Sigmoid colon (tissue), 4 donors: ENCODE measurements at regions not wholly inside any gene's neighbourhood (a gene's known extent, or its start where the extent isn't known, plus 50 kb on each side); places are given as distances from the start of the nearest gene placed in this dataset.

Experiments
- EP300 ChIP-seq, 4 donors: sonication (generic); formaldehyde crosslinking; IDR thresholded peaks; one replicate each; pipeline ENCODE4 v1.6.1; 2017; ENCODE audit warnings: antibody characterized with exemption in 4 of 4
- POLR2A ChIP-seq, 2 donors: fragments of 450-650 bp; IDR thresholded peaks; one replicate each; pipeline ENCODE4 v1.6.1; 2016; ENCODE audit warnings: antibody characterized with exemption in 2 of 2, mild to moderate bottlenecking in 2 of 2, moderate library complexity in 2 of 2
- TF ChIP-seq, protein P1 (sequence below), 4 experiments: fragments of 450-650 bp in 3 of 4; fragments of 200-600 bp in 1 of 4; IDR thresholded peaks; one replicate each; pipeline ENCODE4 v1.5.1; 2016 to 2019; ENCODE audit warnings: antibody characterized with exemption in 4 of 4, mild to moderate bottlenecking in 3 of 4, moderate library complexity in 2 of 4

DNA sequence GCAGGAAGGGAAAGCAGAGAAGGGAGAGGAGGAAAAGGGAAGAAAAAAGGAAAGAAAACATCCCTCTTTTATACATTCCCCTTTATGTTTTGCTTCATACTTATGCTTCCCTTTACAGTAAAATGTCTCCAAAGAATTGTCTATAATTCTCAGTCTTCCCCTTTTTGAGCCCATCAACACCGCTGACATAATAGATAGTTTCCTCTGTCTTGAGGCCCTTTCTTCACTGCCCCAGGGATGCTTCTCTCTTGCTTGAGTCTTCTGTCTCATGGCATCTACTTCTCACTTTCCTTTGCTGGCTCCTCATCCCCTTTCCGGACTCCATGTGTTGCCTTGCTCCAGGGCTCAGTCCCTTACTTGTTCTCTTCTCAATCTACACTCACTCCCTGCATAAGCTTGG lies 99.7 kb upstream of the DAZL start:
- TF ChIP-seq, protein P1, sequence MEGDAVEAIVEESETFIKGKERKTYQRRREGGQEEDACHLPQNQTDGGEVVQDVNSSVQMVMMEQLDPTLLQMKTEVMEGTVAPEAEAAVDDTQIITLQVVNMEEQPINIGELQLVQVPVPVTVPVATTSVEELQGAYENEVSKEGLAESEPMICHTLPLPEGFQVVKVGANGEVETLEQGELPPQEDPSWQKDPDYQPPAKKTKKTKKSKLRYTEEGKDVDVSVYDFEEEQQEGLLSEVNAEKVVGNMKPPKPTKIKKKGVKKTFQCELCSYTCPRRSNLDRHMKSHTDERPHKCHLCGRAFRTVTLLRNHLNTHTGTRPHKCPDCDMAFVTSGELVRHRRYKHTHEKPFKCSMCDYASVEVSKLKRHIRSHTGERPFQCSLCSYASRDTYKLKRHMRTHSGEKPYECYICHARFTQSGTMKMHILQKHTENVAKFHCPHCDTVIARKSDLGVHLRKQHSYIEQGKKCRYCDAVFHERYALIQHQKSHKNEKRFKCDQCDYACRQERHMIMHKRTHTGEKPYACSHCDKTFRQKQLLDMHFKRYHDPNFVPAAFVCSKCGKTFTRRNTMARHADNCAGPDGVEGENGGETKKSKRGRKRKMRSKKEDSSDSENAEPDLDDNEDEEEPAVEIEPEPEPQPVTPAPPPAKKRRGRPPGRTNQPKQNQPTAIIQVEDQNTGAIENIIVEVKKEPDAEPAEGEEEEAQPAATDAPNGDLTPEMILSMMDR (IDR thresholded peaks at IDR 0.05): no peak
- TF ChIP-seq POLR2A (IDR thresholded peaks at IDR 0.05) (no peak), EP300 (IDR thresholded peaks at IDR 0.05) (no peak)
